ENCODE measurements at regions not wholly inside any gene's neighbourhood (a gene's known extent, or its start where the extent isn't known, plus 50 kb on each side); places are given as distances from the start of the nearest gene placed in this dataset.

GRCh38 chr2:34029073-34029472 is 430.0 kb upstream of the FAM98A start:
- TF ChIP-seq CTCF (IDR thresholded peaks at IDR 0.05) (no peak), POLR2AphosphoS5 (IDR thresholded peaks at IDR 0.05) (no peak), POLR2A (IDR thresholded peaks at IDR 0.05) (no peak)
